Fibroblast of skin of right quadriceps (primary cell): ENCODE measurements at regions not wholly inside any gene's neighbourhood (a gene's known extent, or its start where the extent isn't known, plus 50 kb on each side); places are given as distances from the start of the nearest gene placed in this dataset.
"Not testable (repeated sequence)": the region's sequence is repeated elsewhere in the genome, so short reads cannot be mapped to it uniquely, and the experiment has no call there.

Experiments used
- DNase-seq: peaks from one replicate; pipeline ENCODE4 v3.0.0-alpha.2; 2013

GRCh38 chr3:106327696-106328025 is 458.8 kb upstream of the CBLB start:
- DNase-seq: no peak

- DNase-seq: no peak
These were observed 459.4 kb upstream of the CBLB start for GRCh38 chr3:106328224-106328623.

- DNase-seq: no peak
These were observed 460.7 kb upstream of the CBLB start for GRCh38 chr3:106329521-106329920.

- no peak for DNase-seq
These were observed 462.8 kb upstream of the CBLB start for GRCh38 chr3:106331636-106332035.

GRCh38 chr3:106332129-106332528 is 463.3 kb upstream of the CBLB start:
- no peak for DNase-seq

- peak; percentile 8 for DNase-seq
These were observed 464.1 kb upstream of the CBLB start for GRCh38 chr3:106332884-106333283.

- DNase-seq: peak; percentile 51
These were observed 465.3 kb upstream of the CBLB start for GRCh38 chr3:106333911-106334618.

GRCh38 chr3:106336619-106337018 is 467.8 kb upstream of the CBLB start:
- DNase-seq: no peak

GRCh38 chr3:106337116-106337515 is 468.3 kb upstream of the CBLB start:
- DNase-seq: peak; percentile 19

GRCh38 chr3:106338582-106339214 is 469.9 kb upstream of the CBLB start:
- no peak for DNase-seq

- DNase-seq: peak; percentile 9
These were observed 470.7 kb upstream of the CBLB start for GRCh38 chr3:106339551-106339950.

GRCh38 chr3:106341087-106341486 is 472.3 kb upstream of the CBLB start:
- DNase-seq: peak; percentile 24

GRCh38 chr3:106341586-106342162 is 472.9 kb upstream of the CBLB start:
- DNase-seq: no peak

- DNase-seq: no peak
These were observed 473.6 kb upstream of the CBLB start for GRCh38 chr3:106342386-106342785.

GRCh38 chr3:106343811-106344210 is 475.0 kb upstream of the CBLB start:
- no peak for DNase-seq

GRCh38 chr3:106345353-106346027 is 476.7 kb upstream of the CBLB start:
- DNase-seq: peak; percentile 98

- DNase-seq: peak; percentile 9
These were observed 478.5 kb upstream of the CBLB start for GRCh38 chr3:106347350-106347749.

GRCh38 chr3:106348139-106348690 is 479.4 kb upstream of the CBLB start:
- no peak for DNase-seq

GRCh38 chr3:106349191-106349881 is 480.5 kb upstream of the CBLB start:
- DNase-seq: no peak

GRCh38 chr3:106355873-106356272 is 487.1 kb upstream of the CBLB start:
- no peak for DNase-seq

GRCh38 chr3:106359692-106360091 is 490.9 kb upstream of the CBLB start:
- DNase-seq: no peak

GRCh38 chr3:106360901-106361300 is 492.1 kb upstream of the CBLB start:
- not testable (repeated sequence) for DNase-seq

- DNase-seq: no peak
These were observed 495.7 kb upstream of the CBLB start for GRCh38 chr3:106364477-106364876.
